BLaER1 treated with 17β-estradiol and CSF1 and Interleukin-3, amounts not matched to agents 10 nM and 100 nM (cell line): ENCODE measurements at regions not wholly inside any gene's neighbourhood (a gene's known extent, or its start where the extent isn't known, plus 50 kb on each side); places are given as distances from the start of the nearest gene placed in this dataset.

Source experiments
- H3K27ac ChIP-seq, 11 experiments: shearing (Covaris generic); formaldehyde crosslinking; 2 replicates each; pipeline ENCODE4 v1.8.1; 2022
- H3K27me3 ChIP-seq, 11 experiments: shearing (Covaris generic); formaldehyde crosslinking; 2 replicates each; pipeline ENCODE4 v1.8.1; 2022
- H3K36me3 ChIP-seq, 11 experiments: shearing (Covaris generic); formaldehyde crosslinking; 2 replicates each; pipeline ENCODE4 v1.8.1; 2022
- H3K4me1 ChIP-seq, 10 experiments: shearing (Covaris generic); formaldehyde crosslinking; 2 replicates each; pipeline ENCODE4 v1.8.1; 2022
- H3K4me2 ChIP-seq, 11 experiments: shearing (Covaris generic); formaldehyde crosslinking; 2 replicates each; pipeline ENCODE4 v1.8.1; 2022
- H3K4me3 ChIP-seq, 10 experiments: shearing (Covaris generic); formaldehyde crosslinking; 2 replicates each; pipeline ENCODE4 v1.8.1; 2022
- H3K9ac ChIP-seq, 11 experiments: shearing (Covaris generic); formaldehyde crosslinking; 2 replicates each; pipeline ENCODE4 v1.8.1; 2022
- H3K9me3 ChIP-seq, 11 experiments: shearing (Covaris generic); formaldehyde crosslinking; replicated peaks in 1 of 11; 2 replicates each; pipeline ENCODE4 v1.8.1; 2022
- H4K20me1 ChIP-seq, 11 experiments: shearing (Covaris generic); formaldehyde crosslinking; 2 replicates each; pipeline ENCODE4 v1.8.1; 2022
- Cebpa-rat ChIP-seq, 11 experiments: shearing (Covaris generic); IDR thresholded peaks; 2 replicates each; pipeline ENCODE4 v1.8.1; 2022

GRCh38 chr1:5739561-5740078, 252.6 kb downstream of the NPHP4 start:
- Histone ChIP-seq H3K36me3 (no peaks in the 10 kb centered on the region), H3K27me3 (peaks cover 0 to 34% (median 0%) of the 10 kb centered on the region in 11 experiments; a peak in 6 of 22 replicates), H3K9ac (no peak overlapping the region), H3K4me1 (peaks cover 35 to 60% (median 57%) of the 10 kb centered on the region in 10 experiments), H3K4me3 (no peak overlapping the region; a peak in 1 of 20 replicates), H3K4me2 (peak overlapping the region; percentile 11 to 90 (median 78); a peak in 19 of 22 replicates), H4K20me1 (0 out of 22 replicates have a peak, but pooled peaks cover 0 to 8% (median 0%) of the 10 kb centered on the region in 11 experiments), H3K27ac (0 out of 22 replicates have a peak overlapping the region, but pooled peaks of 1 of the 11 experiments have one; percentile 5), H3K9me3 (peaks cover 0 to 5% (median 0%) of the 10 kb centered on the region in 11 experiments; a peak in 2 of 22 replicates)
- no peak for TF ChIP-seq Cebpa-rat (IDR thresholded peaks at IDR 0.05)

DNA sequence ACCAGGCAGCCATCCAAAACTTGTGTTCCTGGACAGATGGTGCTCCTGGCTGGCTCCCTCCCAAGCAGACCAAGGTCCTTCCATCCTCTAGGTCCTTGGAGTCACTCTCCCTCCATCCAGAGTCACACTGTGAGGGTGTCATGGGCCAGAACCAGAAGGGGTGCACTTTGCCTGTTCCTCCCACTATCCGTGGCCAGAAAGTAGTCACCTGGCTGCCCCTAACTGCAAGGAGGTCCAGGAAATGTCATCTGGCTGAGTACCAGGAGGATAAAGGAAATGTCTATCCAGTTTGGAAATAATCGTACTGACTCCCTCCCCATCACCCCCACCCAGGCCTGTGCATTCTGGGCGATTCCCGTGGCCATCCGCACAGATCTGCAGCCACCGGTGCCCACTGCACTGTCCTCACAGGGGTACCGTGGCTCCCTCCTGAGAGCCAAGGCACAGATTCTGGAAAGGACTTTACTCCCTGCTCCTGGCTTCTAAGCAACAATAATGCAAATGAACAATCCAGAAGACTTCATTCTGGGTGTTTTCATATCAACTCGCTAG, 253.2 kb downstream of the NPHP4 start:
- H3K27me3 ChIP-seq, result peaks cover 0 to 31% (median 0%) of the 10 kb centered on the region in 11 experiments; a peak in 6 of 22 replicates
- peaks cover 0 to 5% (median 0%) of the 10 kb centered on the region in 11 experiments; a peak in 2 of 22 replicates for H3K9me3 ChIP-seq
- no peaks in the 10 kb centered on the region for H3K36me3 ChIP-seq
- peak overlapping the region in 9 of 11 experiments; percentile 74 to 90 (median 80); a peak in 18 of 22 replicates for H3K4me2 ChIP-seq
- no peak overlapping the region for H3K27ac ChIP-seq
- H4K20me1 ChIP-seq, result 0 out of 22 replicates have a peak, but pooled peaks cover 0 to 8% (median 0%) of the 10 kb centered on the region in 11 experiments
- TF ChIP-seq Cebpa-rat (IDR thresholded peaks at IDR 0.05), result no peak
- no peak overlapping the region for H3K9ac ChIP-seq
- H3K4me1 ChIP-seq, result peaks cover 33 to 56% (median 52%) of the 10 kb centered on the region in 10 experiments
- no peak overlapping the region for H3K4me3 ChIP-seq

DNA sequence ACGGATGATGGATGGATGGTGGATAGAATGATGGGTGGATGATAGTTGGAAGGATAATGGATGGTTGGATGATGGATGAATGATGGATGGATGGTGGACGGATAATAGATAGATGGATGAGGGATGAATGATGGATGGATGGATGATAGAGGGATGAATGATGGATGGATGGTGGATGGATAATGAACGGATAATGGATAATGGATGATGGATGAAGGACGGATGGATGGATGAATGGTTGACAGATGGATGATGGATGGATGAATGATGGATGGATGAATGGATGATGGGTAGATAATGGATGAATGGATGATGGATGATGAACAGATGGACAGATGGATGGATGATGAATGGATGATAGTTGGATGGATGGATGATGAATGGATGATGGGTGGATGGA, 255.1 kb downstream of the NPHP4 start:
- no peaks in the 10 kb centered on the region for H3K36me3 ChIP-seq
- no peak overlapping the region for H3K9ac ChIP-seq
- H3K4me1 ChIP-seq, result peaks cover 25 to 38% (median 34%) of the 10 kb centered on the region in 10 experiments
- no peak overlapping the region for H3K27ac ChIP-seq
- no peak overlapping the region for H3K4me2 ChIP-seq
- peaks cover 0 to 25% (median 0%) of the 10 kb centered on the region in 11 experiments; a peak in 6 of 22 replicates for H3K27me3 ChIP-seq
- 0 out of 22 replicates have a peak, but pooled peaks cover 0 to 8% (median 0%) of the 10 kb centered on the region in 11 experiments for H4K20me1 ChIP-seq
- H3K9me3 ChIP-seq, result peaks cover 0 to 5% (median 0%) of the 10 kb centered on the region in 11 experiments; a peak in 2 of 22 replicates
- TF ChIP-seq Cebpa-rat (IDR thresholded peaks at IDR 0.05), result no peak
- no peak overlapping the region for H3K4me3 ChIP-seq

DNA sequence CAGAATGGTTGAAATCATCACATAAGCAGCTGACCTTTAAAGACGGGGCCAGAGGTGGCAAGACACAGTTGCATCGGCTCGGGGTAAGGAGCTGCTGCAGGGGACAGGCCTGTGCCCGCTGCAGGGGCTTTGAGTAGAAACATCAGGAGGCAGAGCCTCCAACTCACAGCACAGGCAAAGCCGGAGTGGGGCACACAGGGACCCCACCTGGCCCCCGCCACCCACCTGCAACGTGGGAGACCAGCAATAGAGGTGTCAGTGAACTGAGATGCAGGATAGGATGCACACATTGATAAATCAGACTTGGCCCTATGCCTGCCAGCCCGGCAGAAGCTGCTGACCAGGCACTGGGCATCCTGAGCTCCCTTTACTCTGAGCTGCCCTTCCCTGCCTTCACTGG, 257.2 kb downstream of the NPHP4 start:
- no peak for TF ChIP-seq Cebpa-rat (IDR thresholded peaks at IDR 0.05)
- peaks cover 0 to 14% (median 0%) of the 10 kb centered on the region in 11 experiments; a peak in 6 of 22 replicates for H3K27me3 ChIP-seq
- no peak overlapping the region for H3K4me3 ChIP-seq
- H3K27ac ChIP-seq, result no peak overlapping the region
- peaks cover 0 to 5% (median 0%) of the 10 kb centered on the region in 11 experiments; a peak in 2 of 22 replicates for H3K9me3 ChIP-seq
- no peak overlapping the region for H3K9ac ChIP-seq
- no peak overlapping the region for H3K4me2 ChIP-seq
- no peaks in the 10 kb centered on the region for H4K20me1 ChIP-seq
- H3K36me3 ChIP-seq, result no peaks in the 10 kb centered on the region
- peaks cover 5 to 17% (median 14%) of the 10 kb centered on the region in 10 experiments; a peak in 18 of 20 replicates for H3K4me1 ChIP-seq

DNA sequence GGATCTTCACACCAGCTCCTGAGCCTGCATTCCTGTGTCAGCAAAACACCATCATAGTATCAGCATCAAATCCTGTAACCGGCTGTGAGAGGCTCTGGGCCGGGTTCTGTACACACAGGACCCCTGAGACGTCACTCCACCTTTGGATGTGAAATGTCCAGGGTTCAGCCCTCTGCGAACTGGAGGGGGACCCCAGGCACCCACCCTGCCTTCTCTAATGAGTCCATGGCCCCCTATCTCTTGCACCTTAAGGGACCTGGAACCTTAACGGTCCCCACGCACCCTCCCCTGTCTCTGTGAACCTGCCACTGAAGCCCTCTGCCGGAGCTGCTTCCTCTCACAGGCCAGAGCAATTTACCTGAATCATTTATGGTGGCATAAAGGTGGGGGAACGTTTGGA, 257.8 kb downstream of the NPHP4 start:
- H3K27ac ChIP-seq, result no peak overlapping the region
- peaks cover 0 to 11% (median 0%) of the 10 kb centered on the region in 11 experiments; a peak in 6 of 22 replicates for H3K27me3 ChIP-seq
- no peak for TF ChIP-seq Cebpa-rat (IDR thresholded peaks at IDR 0.05)
- H3K4me2 ChIP-seq, result no peak overlapping the region
- H4K20me1 ChIP-seq, result no peaks in the 10 kb centered on the region
- no peaks in the 10 kb centered on the region for H3K36me3 ChIP-seq
- peaks cover 0 to 5% (median 0%) of the 10 kb centered on the region in 11 experiments; a peak in 2 of 22 replicates for H3K9me3 ChIP-seq
- H3K4me3 ChIP-seq, result no peak overlapping the region
- no peak overlapping the region for H3K9ac ChIP-seq
- peaks cover 0 to 14% (median 10%) of the 10 kb centered on the region in 10 experiments; a peak in 17 of 20 replicates for H3K4me1 ChIP-seq

DNA sequence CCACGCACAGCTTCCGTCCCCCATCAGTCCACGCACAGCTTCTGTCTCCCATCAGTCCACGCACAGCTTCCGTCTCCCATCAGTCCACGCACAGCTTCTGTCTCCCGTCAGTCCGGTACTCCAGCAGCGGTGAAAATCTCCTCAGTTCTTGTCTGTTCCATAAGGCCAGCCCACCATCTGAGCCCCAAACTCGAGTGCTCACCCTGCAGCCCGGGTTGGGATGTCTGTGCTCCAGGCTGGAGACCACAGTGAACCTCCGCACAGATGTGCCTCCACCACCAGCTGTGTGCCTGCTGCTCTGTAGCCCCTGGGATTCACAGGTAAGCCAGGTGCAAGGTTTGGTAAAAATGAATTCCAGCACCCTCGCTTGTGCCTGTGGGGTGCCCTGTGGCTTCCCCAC, 258.6 kb downstream of the NPHP4 start:
- no peak for TF ChIP-seq Cebpa-rat (IDR thresholded peaks at IDR 0.05)
- Histone ChIP-seq H3K27ac (no peak overlapping the region), H3K9me3 (peaks cover 0 to 5% (median 0%) of the 10 kb centered on the region in 11 experiments; a peak in 2 of 22 replicates), H3K4me3 (no peak overlapping the region), H3K36me3 (no peaks in the 10 kb centered on the region), H3K4me2 (no peak overlapping the region), H4K20me1 (no peaks in the 10 kb centered on the region), H3K27me3 (peaks cover 0 to 3% (median 0%) of the 10 kb centered on the region in 11 experiments; a peak in 1 of 22 replicates), H3K9ac (no peak overlapping the region), H3K4me1 (peaks cover 0 to 13% (median 2%) of the 10 kb centered on the region in 10 experiments; a peak in 10 of 20 replicates)

DNA sequence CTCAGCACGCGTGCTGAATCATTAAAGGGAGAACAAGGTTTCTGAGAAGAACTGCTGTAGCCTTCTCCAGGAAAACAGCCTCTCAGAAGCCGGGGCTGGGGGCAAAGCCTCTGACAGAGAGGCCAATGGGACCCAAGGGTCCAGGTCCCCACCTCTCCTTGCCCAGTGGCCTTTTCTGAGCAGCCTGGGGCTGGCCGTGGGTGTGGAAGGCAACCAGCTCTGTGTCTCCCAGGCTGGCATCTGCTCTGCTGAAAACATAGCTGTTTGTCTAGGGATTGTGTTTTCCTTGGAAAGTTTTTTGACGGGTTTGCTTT, 261.2 kb downstream of the NPHP4 start:
- no peak overlapping the region for H3K4me3 ChIP-seq
- H3K9me3 ChIP-seq, result no peaks in the 10 kb centered on the region
- no peaks in the 10 kb centered on the region for H3K27me3 ChIP-seq
- no peak overlapping the region for H3K27ac ChIP-seq
- H3K9ac ChIP-seq, result no peak overlapping the region
- no peak overlapping the region for H3K4me2 ChIP-seq
- H3K4me1 ChIP-seq, result peaks cover 0 to 35% (median 22%) of the 10 kb centered on the region in 10 experiments; a peak in 14 of 20 replicates
- no peak for TF ChIP-seq Cebpa-rat (IDR thresholded peaks at IDR 0.05)
- no peaks in the 10 kb centered on the region for H3K36me3 ChIP-seq
- no peaks in the 10 kb centered on the region for H4K20me1 ChIP-seq

GRCh38 chr1:5730272-5731109, 261.7 kb downstream of the NPHP4 start:
- H3K4me1 ChIP-seq, result peaks cover 0 to 40% (median 26%) of the 10 kb centered on the region in 10 experiments; a peak in 14 of 20 replicates
- H3K36me3 ChIP-seq, result no peaks in the 10 kb centered on the region
- no peaks in the 10 kb centered on the region for H4K20me1 ChIP-seq
- H3K27me3 ChIP-seq, result no peaks in the 10 kb centered on the region
- H3K9me3 ChIP-seq, result no peaks in the 10 kb centered on the region
- H3K9ac ChIP-seq, result no peak overlapping the region
- peak overlapping the region in 1 of 11 experiments; percentile 16; a peak in 1 of 22 replicates for H3K4me2 ChIP-seq
- H3K4me3 ChIP-seq, result no peak overlapping the region
- TF ChIP-seq Cebpa-rat (IDR thresholded peaks at IDR 0.05), result no peak
- H3K27ac ChIP-seq, result no peak overlapping the region
